ENCODE measurements at regions not wholly inside any gene's neighbourhood (a gene's known extent, or its start where the extent isn't known, plus 50 kb on each side); places are given as distances from the start of the nearest gene placed in this dataset.

DNA sequence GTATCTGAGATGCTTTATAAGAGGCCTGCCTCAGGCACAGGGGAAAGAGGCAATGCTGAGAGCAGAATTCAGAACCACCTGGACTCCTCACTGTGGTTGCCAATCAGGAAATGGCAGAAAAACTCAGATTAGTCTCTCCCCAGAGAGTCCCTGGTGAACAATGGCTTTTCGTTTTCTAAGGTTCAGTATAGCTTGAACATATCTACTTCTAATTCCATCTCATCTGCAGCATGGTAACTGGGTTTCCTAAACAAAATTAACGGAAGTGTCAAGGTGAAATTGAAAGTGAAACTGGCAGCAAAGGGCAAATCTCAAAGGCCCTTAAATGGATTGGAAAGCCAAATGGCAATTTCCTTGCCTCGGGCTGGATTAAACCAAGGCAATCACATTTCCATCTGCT lies 480.2 kb upstream of the ACVR2A start:
- Histone ChIP-seq H3K27ac (no peak overlapping the region), H3K9me3 (no peaks in the 10 kb centered on the region), H3K36me3 (no peaks in the 10 kb centered on the region), H3K27me3 (no peaks in the 10 kb centered on the region), H3K4me3 (no peak overlapping the region), H3K4me1 (no peaks in the 10 kb centered on the region)
- DNase-seq: no peak
- TF ChIP-seq, protein P1, sequence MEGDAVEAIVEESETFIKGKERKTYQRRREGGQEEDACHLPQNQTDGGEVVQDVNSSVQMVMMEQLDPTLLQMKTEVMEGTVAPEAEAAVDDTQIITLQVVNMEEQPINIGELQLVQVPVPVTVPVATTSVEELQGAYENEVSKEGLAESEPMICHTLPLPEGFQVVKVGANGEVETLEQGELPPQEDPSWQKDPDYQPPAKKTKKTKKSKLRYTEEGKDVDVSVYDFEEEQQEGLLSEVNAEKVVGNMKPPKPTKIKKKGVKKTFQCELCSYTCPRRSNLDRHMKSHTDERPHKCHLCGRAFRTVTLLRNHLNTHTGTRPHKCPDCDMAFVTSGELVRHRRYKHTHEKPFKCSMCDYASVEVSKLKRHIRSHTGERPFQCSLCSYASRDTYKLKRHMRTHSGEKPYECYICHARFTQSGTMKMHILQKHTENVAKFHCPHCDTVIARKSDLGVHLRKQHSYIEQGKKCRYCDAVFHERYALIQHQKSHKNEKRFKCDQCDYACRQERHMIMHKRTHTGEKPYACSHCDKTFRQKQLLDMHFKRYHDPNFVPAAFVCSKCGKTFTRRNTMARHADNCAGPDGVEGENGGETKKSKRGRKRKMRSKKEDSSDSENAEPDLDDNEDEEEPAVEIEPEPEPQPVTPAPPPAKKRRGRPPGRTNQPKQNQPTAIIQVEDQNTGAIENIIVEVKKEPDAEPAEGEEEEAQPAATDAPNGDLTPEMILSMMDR (IDR thresholded peaks at IDR 0.05): no peak
- no peak for TF ChIP-seq POLR2A (IDR thresholded peaks at IDR 0.05)

DNA sequence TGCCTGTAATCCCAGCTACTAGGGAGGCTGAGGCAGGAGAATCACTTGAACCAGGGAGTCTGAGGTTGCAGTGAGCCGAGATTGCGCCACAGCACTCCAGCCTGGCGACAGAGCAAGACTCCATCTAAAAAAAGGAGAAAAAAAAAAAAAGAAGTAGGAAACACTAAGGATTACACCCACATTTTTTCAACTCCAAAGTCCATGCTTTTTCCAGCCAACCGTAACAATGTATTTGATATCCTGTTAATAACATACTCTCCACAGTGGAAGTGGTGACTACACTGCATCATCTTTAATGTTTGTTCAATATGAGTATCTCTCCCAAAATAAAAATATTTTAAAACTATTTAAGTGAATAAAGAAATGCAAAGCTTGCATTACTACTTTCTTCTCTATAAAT lies 481.6 kb upstream of the ACVR2A start:
- DNase-seq: no peak
- no peak overlapping the region for H3K4me3 ChIP-seq
- no peaks in the 10 kb centered on the region for H3K36me3 ChIP-seq
- H3K4me1 ChIP-seq: no peaks in the 10 kb centered on the region
- H3K27ac ChIP-seq: no peak overlapping the region
- no peaks in the 10 kb centered on the region for H3K27me3 ChIP-seq
- TF ChIP-seq POLR2A (IDR thresholded peaks at IDR 0.05): no peak
- TF ChIP-seq, protein P1 (IDR thresholded peaks at IDR 0.05): no peak
- no peaks in the 10 kb centered on the region for H3K9me3 ChIP-seq

DNA sequence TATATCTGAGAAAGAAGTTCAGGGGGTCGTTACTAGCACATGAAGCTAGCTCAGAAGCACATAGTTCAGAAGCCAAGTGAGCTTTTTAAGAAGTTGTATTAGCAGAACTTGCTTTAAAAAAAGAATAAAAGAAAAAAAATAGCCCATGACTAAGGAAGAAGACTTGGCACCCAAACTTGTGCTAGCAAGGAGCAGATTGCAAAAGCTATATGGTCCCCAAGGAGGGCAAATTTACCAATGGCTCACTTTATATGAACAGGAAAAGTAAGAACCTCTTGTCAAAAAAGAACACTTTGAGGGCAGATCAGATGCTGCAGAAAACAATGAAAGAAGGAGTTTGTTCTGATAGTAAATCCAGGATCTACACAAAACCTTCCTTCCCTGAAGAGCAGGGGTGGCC lies 486.5 kb upstream of the ACVR2A start:
- H3K36me3 ChIP-seq: no peaks in the 10 kb centered on the region
- no peak for DNase-seq
- no peak for TF ChIP-seq POLR2A (IDR thresholded peaks at IDR 0.05)
- H3K9me3 ChIP-seq: no peaks in the 10 kb centered on the region
- H3K27ac ChIP-seq: no peak overlapping the region
- H3K4me1 ChIP-seq: no peaks in the 10 kb centered on the region
- no peak overlapping the region for H3K4me3 ChIP-seq
- H3K27me3 ChIP-seq: no peaks in the 10 kb centered on the region

DNA sequence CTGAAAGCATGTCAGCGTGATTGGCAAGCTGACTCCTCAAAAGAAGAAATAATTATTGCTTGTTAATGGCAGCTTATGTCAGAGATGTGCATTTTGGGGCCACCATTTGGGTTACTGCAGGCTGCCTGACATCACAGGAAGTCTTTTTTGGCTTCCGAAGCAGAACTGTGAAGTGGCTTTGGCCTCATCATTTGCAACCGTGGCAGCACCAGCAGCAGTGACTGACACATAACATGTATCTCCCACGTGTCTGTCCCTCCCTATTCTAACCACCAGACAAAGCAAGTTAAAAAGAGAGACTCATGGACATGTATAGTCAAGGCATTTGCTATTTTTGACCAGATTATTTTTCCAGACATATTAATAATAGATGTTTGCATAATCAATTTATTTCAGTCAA lies 488.7 kb upstream of the ACVR2A start:
- Histone ChIP-seq H3K27ac (no peak overlapping the region), H3K4me1 (no peaks in the 10 kb centered on the region), H3K4me3 (no peak overlapping the region), H3K9me3 (no peaks in the 10 kb centered on the region), H3K27me3 (no peaks in the 10 kb centered on the region), H3K36me3 (no peaks in the 10 kb centered on the region)
- TF ChIP-seq POLR2A (IDR thresholded peaks at IDR 0.05): no peak
- TF ChIP-seq, protein P1 (IDR thresholded peaks at IDR 0.05): no peak
- no peak for DNase-seq

DNA sequence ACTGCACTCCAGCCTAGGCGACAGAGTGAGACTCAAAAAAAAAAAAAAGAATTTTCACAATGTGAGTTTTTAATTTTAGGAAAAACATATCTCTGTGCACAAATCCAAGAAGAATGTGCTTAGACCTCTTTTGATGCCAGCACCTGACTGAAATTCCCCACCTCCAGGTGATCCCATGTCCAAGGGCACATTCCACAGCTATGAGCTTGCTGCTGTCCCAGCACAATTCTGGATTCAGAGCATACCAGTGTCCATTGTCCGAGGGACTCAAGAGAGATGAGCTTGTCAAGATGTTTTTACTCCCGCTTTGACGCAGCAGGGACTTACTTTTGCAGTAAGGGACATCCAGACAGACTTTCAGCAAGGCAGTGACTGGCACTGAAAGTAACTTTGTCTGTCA lies 489.1 kb upstream of the ACVR2A start:
- Histone ChIP-seq H3K4me3 (no peak overlapping the region), H3K27ac (no peak overlapping the region), H3K4me1 (no peaks in the 10 kb centered on the region), H3K36me3 (no peaks in the 10 kb centered on the region), H3K9me3 (no peaks in the 10 kb centered on the region), H3K27me3 (no peaks in the 10 kb centered on the region)
- TF ChIP-seq, protein P1 (IDR thresholded peaks at IDR 0.05): no peak
- TF ChIP-seq POLR2A (IDR thresholded peaks at IDR 0.05): no peak
- no peak for DNase-seq

DNA sequence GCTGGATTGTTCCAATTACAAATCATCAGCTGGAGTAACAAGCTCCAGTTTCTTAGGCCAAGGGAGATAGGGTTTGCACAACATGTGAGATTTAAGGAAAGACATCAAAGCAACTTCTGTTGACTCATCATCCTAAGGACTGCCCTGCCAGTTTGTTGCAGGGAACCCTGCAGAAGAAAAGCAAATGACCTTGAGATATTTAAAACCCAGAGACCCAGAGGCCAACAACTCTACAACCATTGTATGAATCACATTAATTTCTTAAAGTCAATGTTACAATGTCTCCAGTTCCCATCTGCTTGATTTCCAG lies 491.8 kb upstream of the ACVR2A start:
- Histone ChIP-seq H3K4me3 (no peak overlapping the region), H3K36me3 (no peaks in the 10 kb centered on the region), H3K27me3 (no peaks in the 10 kb centered on the region), H3K27ac (no peak overlapping the region), H3K4me1 (no peaks in the 10 kb centered on the region), H3K9me3 (no peaks in the 10 kb centered on the region)
- no peak for DNase-seq
- no peak for TF ChIP-seq POLR2A (IDR thresholded peaks at IDR 0.05)
- TF ChIP-seq, protein P1 (IDR thresholded peaks at IDR 0.05): no peak

Measured in Peyer's patch (tissue), 4 donors.